Hepatic stellate cell (primary cell): ENCODE measurements at regions not wholly inside any gene's neighbourhood (a gene's known extent, or its start where the extent isn't known, plus 50 kb on each side); places are given as distances from the start of the nearest gene placed in this dataset.

Experiments
- DNase-seq: peaks from one replicate; pipeline ENCODE4 v3.0.0; 2011; ENCODE audit warnings: low spot score

DNA sequence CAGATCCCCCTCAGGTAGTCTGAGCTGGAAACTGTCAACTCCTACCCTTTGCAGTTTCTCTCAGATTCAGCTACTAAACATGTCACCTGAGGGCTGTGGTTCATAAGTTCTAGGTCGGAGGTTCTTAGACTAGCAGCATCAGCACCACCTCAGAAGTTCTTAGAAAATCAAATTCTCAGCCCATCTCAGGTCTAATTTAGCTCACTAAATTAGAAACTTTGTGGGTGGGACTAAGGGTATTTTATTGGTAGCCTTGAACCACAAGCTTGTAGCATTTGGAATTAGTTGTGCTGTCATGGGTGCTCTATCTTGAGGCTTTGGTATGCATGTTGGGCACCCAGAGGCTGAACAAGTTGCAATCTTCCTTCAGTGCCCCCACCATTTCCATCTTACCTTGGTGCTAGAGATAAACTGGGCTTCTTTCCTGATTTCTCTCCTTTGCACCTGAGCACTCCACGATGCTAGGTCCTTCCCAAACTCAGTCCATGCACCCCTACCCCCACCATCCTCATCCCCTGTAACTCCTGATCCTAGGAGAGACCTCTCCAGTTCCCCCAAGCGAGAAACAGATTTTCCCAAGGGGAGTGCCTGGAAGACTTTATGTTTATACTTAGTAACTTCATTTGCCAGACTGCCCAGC, 54.2 kb downstream of the S1PR1 start:
- DNase-seq = no peak

DNA sequence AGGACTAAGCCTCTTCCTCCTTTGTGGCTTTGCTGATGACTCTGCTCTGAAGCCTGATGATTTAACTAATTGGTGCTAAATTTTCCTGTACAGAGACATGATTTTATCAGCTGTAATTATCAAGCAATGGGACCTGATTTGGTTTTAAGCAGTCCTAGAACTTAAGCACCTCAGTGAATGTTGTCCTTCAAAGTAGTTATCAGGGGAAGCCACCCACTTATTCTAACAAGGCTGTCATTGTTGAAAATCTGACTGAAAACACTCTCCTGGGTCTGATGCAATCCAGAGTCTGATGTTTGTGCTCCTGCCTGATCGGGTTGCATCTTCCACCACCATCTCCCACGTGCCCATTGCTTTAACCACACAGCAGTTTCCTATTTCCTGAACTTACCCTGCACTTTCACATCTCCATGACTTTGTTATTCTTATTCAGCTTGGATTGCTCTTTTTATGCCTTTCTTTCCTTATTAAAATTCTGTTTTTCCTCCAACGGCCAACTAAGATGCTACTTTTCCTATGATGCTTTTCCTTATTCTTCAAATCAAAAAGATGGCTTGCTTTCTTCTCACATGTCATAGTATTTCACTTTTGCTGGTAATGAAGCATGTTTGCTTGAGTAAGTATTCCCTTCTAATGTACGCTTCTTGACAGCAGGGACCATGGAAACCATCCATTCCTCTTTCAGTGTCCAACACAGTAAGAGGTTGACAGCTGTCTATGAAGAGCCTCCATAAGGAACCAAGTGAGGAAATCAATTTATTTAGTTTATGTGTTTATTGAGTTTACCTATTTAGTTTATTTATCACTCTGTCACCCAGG, 55.0 kb downstream of the S1PR1 start:
- peak; percentile 12 for DNase-seq

DNA sequence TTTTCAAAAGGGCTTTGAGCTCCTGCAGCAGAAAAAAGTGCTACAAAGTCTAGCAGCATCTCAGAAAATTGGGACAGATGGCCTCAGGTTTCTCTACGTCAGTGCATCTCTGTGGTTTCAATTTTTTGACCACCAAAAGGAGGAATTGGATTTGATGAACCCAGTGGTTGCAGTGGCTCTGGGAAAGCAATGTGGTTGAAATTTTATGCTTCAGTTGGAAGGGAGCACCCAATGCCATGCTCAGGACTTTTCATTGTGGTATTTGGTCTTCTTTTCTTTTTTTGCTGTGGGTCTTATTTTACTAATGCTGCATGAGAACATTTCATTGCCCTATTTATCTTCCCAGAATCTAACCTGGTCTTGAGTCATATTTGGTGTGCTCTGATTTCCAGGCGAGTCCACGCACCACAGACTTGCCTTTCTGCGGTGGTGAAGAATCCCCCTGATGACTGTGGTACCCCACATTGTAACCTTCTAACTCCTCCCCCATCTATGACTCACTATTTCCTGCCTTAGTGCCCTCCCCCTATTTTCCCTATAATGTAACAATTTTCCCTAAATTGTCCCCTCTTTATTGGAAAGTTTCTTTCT, 56.7 kb downstream of the S1PR1 start:
- no peak for DNase-seq

DNA sequence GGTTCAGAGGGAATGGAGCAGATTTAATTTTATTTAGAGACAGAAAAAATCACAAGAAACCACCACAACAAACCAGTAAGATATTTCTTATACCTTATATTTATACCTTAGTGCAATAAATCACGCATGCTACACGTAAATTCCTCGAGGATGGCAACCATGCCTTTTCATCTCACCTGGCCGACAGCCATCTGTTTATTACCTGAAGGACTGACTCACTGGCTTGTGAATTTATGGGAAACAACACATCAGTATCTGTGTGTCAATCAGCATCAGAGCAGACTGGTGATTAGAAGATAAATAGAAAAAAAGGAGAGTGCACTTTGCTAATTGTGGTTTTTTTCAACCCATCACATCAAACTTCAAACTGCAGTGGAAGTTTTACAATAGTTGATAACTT, 58.4 kb downstream of the S1PR1 start:
- no peak for DNase-seq

DNA sequence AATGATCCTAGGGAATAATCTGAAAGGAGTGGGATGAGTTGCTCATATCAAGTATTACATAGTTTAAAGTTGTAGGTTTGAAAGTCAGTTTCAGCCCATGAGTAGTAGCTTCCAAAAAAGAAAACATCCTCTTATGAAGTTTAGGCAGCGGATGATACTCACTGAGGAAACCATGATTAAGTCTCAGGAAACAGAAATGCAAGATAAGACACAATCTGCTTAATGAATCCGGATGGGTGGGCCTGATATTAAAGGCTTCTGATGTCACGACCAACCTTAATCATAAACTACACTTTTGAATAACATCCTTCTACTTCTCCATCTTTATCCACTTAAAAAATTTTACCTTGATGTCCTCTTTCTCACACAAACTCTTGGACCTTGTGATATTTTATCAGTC, 61.8 kb downstream of the S1PR1 start:
- no peak for DNase-seq

DNA sequence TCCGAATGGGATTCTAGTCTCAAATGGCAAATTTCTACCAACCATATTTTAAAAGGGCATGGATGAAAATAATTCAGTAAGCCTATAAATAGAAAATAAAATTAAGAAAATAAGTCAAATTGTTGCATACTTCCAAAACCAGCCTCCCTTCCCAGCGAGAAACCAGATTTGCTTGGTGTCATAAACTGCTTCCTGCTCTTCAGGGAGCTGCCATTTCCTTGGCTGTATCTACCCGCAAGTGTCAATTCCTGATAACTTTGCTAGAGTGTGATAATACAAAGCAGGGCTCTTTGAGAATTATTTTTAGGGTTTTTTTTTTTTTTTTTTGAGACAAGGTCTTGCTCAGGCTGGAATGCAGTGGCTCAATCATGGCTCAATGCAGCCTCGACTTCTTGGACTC, 62.3 kb downstream of the S1PR1 start:
- no peak for DNase-seq

DNA sequence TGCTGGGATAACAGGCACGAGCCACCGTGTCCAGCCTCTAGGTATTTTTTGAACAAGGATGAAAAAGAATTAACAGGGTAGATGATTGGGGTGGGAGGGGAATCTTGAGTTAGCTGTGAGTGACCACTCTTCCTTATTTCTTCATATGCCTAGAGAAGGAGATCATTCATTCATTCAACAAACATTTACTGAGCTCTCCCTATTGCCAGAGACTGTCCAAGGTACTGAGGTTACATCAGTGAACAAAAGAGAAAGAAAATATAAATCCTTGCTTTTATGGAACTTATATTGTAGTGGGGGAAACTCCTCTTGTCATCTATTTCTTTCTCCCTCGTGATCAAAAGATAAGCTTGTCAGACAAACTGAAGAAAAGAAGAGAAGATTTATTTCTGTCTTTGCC, 62.9 kb downstream of the S1PR1 start:
- DNase-seq = no peak

DNA sequence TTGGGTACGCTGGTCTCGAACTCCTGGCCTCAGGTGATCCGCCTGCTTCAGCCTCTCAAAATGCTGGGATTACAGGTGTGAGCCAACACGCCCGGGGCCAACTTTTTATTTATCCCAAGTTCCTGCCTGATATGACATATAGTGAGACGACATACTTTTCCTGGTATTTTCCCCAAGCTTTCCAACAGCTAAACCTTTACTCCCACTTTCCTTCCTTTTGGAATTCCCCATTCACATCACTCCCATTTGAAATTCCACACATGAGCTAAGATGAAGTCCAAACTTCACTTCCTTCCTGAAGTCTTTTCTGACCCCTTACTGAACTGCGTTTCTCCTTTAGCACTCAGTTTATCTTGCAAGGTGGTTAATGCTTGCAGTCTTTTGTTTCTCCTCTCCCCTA, 64.1 kb downstream of the S1PR1 start:
- DNase-seq = no peak

DNA sequence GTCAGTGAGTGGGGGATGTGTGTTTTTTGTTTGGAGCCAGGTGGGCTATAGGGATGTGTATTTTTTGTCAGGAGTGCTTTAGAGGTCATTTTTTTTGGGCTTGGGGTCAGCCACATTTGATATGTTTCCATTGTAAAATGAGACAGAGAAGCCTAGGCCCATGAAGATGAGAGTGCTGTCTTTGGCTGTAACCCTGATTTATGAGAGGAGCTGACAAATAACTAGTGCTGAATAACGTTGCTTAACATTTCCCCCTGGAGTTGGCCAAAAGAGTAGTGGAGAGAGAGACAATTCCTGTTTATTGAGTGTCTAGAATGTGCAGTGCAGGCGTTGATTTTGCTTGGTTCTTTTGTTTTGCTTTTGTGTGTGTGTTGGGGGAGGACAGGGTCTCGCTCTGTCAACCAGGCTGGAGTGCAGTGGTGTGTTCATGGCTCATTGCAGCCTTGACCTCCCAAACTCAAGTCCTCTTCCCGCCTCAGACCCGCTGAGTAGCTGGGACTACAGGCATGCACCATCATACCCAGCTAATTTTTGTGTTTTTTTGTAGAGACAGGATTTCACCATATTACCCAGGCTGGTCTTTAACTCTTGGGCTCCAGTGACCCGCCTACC, 64.7 kb downstream of the S1PR1 start:
- no peak for DNase-seq

DNA sequence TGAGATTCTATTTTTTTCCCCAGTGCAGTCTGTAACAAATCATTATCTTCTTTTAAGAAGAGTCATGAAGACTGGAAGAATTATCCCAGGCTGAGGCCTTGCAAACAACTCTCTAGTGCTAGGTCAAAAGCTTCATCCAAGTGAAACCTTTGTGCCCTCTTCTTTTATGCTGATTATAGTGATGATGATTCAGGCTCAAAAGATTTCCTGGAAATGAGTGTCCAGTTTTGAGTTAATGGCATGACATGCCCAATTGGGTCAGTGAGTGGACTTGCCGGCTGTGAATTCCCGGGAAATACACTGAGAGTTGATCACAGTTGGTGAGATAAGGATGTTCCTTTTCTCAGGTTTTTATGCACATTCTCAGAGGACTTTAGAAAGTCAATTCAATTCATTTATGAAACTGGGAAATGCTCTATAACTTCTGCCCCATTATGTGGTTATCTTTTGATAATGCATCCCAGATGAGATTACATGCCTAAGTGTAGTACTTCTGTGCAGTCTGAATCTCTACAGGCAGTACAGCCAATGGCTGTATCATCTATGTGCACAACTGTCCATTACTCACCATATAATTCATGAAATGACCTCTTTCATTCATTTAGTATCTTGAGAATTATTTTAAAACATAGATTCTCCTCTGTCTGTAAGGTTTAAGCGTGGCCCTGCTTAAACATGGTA, 66.2 kb downstream of the S1PR1 start:
- no peak for DNase-seq

DNA sequence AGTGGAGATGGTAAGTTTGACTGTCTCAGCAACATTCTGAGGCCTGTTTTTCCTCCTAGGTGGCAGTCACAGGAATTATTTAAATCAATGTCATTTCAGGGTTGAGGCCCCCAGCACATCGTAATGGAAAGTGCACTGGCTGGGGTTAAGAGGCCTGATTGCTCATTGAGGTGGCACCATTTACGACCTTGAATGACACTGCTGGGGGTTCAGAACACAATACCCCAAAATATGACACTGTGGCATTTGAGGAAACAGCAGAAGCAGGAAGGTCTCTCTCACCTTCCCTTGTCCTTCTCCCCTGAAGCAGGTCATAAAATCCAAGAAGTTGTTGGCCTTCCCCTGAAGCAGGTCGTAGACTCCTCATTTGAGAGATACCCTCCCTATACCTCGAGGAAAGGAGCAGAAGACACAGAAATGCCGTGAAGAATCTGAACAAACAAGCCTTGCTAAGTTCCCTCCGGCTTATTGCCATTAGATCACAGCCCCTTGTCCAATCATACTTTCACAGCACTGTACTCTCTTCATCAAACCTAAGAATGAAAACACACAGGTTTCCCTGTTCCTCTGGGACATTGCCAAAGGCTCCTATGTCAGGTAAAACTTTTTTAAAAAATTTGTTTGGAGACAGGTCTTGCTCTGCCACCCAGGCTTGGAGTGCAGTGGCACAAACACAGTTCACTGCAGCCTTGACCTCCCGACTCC, 71.3 kb downstream of the S1PR1 start:
- no peak for DNase-seq

DNA sequence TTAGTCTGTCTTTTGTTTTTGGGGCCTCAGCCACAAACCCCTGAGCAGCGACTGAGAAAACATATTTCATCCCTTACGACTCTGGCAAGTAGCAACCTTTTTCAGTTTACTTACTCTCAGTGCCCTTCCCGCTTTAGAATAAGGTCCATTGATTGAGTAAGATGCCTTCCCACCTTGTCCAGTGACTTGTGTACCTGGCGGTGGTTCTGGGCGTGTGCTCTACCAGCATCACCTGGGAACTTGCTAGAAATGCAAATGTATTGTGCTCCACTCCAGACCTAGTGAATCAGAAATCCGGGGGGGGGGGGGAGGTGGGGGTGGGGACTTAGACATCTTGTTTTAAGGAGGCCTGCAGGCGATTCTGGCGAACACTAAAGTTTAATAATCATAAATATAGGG, 72.1 kb downstream of the S1PR1 start:
- DNase-seq = no peak

DNA sequence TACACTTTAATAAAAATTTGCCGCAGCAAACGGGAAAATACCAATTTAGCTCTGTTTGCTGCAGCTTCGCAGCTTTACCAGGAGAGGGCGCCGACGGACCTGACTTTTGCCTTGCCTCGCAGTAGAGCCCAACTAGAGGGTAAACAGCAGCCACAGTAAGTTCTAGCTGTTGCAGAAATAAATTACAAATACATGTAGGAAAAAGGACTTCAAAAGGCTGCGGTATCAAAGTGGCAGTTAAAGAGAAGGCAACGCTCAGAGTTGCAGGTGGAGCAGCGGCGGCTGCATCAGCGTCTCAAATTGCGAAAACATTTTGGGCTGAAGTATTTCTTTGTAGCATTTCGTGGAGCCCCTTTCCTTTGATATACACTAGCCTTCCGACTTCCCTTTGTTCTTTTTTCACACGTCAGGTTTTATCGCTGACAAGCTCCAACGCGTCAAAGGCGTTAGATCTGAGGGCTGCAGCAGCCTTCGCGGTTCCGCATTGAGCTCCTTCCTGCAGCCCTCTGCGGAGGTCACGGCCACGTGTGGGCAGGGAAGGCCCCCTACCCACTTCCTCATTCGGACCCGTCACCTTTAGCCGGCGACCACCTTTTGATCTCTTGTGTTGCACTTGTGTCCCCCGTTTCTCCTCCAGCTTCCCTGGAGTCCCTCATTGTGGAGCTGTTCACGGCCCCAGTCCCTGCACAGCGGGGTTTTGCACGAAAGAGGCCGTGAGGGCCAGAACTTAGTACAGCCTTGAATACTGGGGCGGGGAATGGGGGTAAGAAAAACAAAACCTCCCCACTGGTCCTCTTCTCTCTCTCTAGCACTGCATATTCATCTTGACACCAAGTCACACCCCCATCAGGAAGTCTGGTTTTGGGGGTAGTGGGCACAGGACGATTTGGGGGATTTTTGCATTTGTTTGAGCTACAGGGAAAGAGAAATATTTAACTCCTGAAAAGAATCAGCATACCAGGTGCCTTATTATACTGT, 72.8 kb downstream of the S1PR1 start:
- DNase-seq = peak; percentile 54

DNA sequence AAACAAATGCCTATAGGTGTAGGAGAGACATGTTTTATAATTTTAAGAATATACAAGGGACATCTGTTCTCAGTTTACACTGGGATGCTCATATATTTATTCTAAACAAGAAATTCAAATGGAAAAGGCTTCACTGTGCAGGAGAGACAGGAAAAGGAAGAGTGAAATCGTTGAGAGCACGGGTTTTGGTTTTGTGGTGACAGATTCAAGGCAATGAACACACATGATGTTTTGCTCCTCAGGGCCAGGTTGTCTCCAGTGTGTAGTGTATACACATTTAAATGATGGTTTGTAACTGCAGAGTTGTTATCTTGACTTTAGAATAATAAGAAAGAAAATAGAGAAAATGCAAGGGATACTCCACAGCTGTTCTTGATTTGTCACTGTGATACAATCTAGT, 73.7 kb downstream of the S1PR1 start:
- DNase-seq = no peak

DNA sequence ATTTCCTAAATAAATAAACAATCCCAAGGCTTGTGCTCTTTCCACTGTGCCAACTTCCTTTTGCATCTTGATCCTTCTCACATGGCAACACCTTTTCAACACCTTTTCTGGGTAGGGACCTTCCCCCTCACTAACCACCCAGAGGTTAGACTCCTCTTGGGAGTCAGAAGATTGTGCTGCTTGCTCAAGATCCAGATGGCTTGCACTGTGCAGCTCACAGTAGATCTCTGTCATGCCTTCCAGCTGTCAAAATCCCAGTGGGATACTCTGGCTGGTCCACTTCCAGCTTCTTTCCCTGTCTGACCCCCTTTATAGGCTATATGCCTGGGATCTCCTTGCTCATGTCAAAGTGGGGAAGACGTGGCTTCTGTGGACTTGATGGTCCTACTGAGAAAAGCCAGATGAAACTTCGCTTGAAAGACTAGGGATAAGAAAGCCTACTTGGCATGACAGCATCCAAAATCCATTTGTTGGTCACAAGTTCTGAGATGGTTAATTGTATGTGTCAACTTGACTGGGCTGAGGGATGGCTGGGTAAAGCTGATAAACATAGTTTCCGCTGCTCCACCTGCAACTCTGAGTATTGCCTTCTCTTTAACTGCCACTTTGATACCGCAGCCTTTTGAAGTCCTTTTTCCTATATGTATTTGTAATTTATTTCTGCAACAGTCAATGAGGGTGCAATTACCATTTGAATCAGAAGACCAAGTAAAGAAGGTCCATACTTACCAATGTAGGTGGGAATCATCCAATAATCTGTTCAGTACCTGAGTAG, 74.5 kb downstream of the S1PR1 start:
- no peak for DNase-seq

DNA sequence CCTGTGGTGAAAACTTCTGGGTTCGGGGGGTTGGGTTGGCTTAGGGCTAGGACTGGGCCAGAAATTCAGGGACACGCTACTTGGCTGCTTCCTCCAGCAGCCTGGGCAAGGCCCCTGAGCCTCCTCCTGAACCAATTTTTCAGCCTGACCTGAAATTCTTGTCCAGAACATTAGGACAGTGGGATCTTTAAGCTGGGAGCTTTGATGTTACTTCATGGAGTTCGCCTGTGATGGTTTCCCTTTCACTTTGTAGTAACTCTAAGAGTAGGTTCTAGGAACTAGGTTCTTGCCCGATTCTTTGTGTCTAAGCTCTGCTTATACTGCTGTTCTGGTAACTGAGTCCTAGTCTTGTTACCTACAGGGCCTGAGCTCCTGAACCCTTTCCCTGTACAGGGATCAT, 75.3 kb downstream of the S1PR1 start:
- DNase-seq = no peak

DNA sequence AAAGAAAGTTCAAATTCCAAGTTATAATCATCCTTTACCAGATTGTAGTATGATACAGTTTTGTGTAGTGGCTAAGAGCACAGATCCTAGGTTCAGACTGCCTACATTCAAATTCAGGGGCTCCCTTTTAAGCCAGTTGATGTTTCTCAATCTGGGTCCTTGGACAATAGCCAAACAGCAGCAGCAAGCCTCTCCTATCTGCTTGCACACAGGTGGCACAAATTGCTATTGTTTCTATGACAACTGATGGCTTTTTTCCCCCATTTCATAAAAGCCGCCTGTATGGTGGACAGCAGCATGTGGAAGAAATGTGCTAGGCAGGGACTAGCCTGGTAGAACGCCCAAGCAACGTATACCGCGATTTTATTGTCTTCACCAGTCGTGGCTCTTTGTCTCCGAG, 76.5 kb downstream of the S1PR1 start:
- DNase-seq = no peak

DNA sequence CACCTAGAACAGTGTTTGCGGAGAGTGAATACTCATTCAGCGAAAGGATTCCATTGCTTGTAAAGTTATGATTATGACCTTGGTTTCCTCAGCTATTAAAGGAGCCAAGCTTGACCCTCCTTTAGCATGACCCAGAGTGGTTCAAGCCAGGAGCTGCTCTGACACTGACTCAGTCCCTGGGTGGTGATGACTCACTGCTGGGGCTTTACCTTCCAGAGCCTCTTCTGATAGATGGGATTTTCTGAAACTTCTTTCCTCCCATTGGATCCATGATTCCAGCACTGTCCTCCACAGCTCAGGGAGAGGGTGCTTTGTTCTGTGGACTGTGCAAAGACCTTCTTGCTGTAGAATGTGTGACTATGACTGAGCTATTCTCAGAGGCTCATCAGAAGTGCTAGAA, 77.4 kb downstream of the S1PR1 start:
- DNase-seq = no peak

DNA sequence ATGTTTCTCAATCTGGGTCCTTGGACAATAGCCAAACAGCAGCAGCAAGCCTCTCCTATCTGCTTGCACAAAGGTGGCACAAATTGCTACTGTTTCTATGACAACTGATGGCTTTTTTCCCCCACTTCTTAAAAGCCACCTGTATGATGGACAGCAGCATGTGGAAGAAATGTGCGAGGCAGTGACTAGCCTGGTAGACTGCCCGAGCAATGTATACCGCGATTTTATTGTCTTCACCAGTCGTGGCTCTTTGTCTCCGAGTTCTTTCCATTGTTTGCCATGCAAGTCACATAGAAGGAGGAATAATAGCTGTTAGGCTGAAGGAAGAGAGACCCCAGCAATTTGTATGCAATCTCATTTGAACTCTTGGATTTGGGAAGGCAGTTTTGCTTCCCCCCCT, 79.4 kb downstream of the S1PR1 start:
- no peak for DNase-seq

DNA sequence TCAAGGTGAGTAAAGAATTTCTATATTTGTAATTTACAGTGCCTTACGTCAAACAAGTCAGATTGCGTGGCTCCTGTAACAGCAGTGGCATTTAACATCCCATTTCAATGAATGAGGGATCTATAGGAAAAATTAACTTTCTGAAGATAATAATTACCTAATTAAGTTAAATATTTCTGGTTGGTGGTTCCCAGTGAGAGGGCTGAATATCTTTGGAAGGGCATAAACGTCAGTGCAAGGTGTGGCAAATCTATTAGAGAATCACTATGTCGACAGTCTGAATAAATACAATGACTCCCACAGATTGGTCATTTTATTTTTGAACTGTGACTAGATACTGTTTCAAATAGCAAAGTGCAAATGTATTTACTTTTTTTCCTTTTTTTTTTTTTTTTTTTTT, 80.0 kb downstream of the S1PR1 start:
- DNase-seq = no peak
